Mesenchymal stem cell (in vitro differentiated cells and primary cell): ENCODE measurements at regions not wholly inside any gene's neighbourhood (a gene's known extent, or its start where the extent isn't known, plus 50 kb on each side); places are given as distances from the start of the nearest gene placed in this dataset.

Experiments
- DNase-seq: peaks from one replicate; pipeline ENCODE4 v3.0.0-alpha.2; 2013
- H2AFZ ChIP-seq: one replicate; pipeline ENCODE4 v1.6.1; 2013; ENCODE audit warnings: low read depth, mild to moderate bottlenecking, control low read depth, inconsistent platforms, low read length, moderate library complexity
- H2AK5ac ChIP-seq: 2 replicates; pipeline ENCODE4 v1.6.1; 2013; ENCODE audit warnings: low read length, moderate library complexity, mild to moderate bottlenecking, inconsistent platforms; ENCODE audit not compliant: severe bottlenecking
- H2BK120ac ChIP-seq: one replicate; pipeline ENCODE4 v1.6.1; 2013; ENCODE audit warnings: low read depth, mild to moderate bottlenecking, inconsistent platforms, low read length, moderate library complexity
- H2BK12ac ChIP-seq, 2 experiments: one replicate each; pipeline ENCODE4 v1.6.1; 2013; ENCODE audit warnings: inconsistent platforms in 2 of 2, low read length in 2 of 2, mild to moderate bottlenecking in 2 of 2, moderate library complexity in 2 of 2, control low read depth in 1 of 2
- H2BK15ac ChIP-seq: one replicate; pipeline ENCODE4 v1.6.1; 2013; ENCODE audit warnings: mild to moderate bottlenecking, low read depth, inconsistent platforms; ENCODE audit not compliant: poor library complexity, severe bottlenecking
- H2BK5ac ChIP-seq: 2 replicates; pipeline ENCODE4 v1.6.1; 2013; ENCODE audit warnings: low read depth, mild to moderate bottlenecking, low read length, control low read depth, inconsistent platforms; ENCODE audit not compliant: poor library complexity, severe bottlenecking
- H3K14ac ChIP-seq, 2 experiments: one replicate each; pipeline ENCODE4 v1.6.1; 2013; ENCODE audit warnings: inconsistent platforms in 2 of 2, low read length in 2 of 2, control low read depth in 1 of 2, mild to moderate bottlenecking in 1 of 2, moderate library complexity in 1 of 2
- H3K18ac ChIP-seq, 2 experiments: one replicate each; pipeline ENCODE4 v1.6.1; 2013; ENCODE audit warnings: inconsistent platforms in 2 of 2, low read length in 2 of 2, control low read depth in 1 of 2, low read depth in 1 of 2, mild to moderate bottlenecking in 1 of 2
- H3K23ac ChIP-seq, 2 experiments: one replicate each; pipeline ENCODE4 v1.6.1; 2013; ENCODE audit warnings: inconsistent platforms in 2 of 2, low read length in 2 of 2, mild to moderate bottlenecking in 2 of 2, moderate library complexity in 2 of 2, control low read depth in 1 of 2
- H3K27ac ChIP-seq: 2 replicates; pipeline ENCODE4 v1.5.1; 2013; ENCODE audit warnings: mild to moderate bottlenecking, moderate library complexity, low read length, control low read depth, inconsistent platforms; ENCODE audit not compliant: poor library complexity, severe bottlenecking
- H3K27me3 ChIP-seq, 2 experiments: 2 replicates each; pipeline versions ENCODE4 v1.6.1 to v1.7.0; 2013; ENCODE audit warnings: low read length in 2 of 2, mild to moderate bottlenecking in 2 of 2, moderate library complexity in 2 of 2, control low read depth in 1 of 2, inconsistent platforms in 1 of 2; ENCODE audit not compliant: control insufficient read depth in 1 of 2, insufficient read depth in 1 of 2
- H3K36me3 ChIP-seq, 2 experiments: 2 replicates each; pipeline versions ENCODE4 v1.6.1 to v1.7.0; 2013; ENCODE audit warnings: low read length in 2 of 2, control low read depth in 1 of 2, inconsistent platforms in 1 of 2, low read depth in 1 of 2, mild to moderate bottlenecking in 1 of 2; ENCODE audit not compliant: insufficient read depth in 2 of 2, control insufficient read depth in 1 of 2
- H3K4ac ChIP-seq, 2 experiments: one replicate each; pipeline ENCODE4 v1.6.1; 2013; ENCODE audit warnings: inconsistent platforms in 2 of 2, low read length in 2 of 2, mild to moderate bottlenecking in 2 of 2, moderate library complexity in 2 of 2, control low read depth in 1 of 2, low read depth in 1 of 2
- H3K4me1 ChIP-seq: 2 replicates; pipeline ENCODE4 v1.6.1; 2013; ENCODE audit warnings: low read depth, low read length, control low read depth; ENCODE audit not compliant: control insufficient read depth, insufficient read depth
- H3K4me2 ChIP-seq: 2 replicates; pipeline ENCODE4 v1.6.1; 2013; ENCODE audit warnings: low read length, mild to moderate bottlenecking, inconsistent platforms; ENCODE audit not compliant: poor library complexity, severe bottlenecking
- H3K4me3 ChIP-seq, 2 experiments: 2 replicates each; pipeline versions ENCODE4 v1.5.1 to v1.7.0; 2013; ENCODE audit warnings: low read length in 2 of 2, mild to moderate bottlenecking in 2 of 2, control low read depth in 1 of 2, low read depth in 1 of 2; ENCODE audit not compliant: insufficient read depth in 1 of 2
- H3K79me1 ChIP-seq: replicated peaks from 2 replicates; pipeline ENCODE4 v1.6.1; 2013; ENCODE audit warnings: mild to moderate bottlenecking, control low read depth, low read length, inconsistent platforms; ENCODE audit not compliant: poor library complexity, severe bottlenecking
- H3K9ac ChIP-seq: 2 replicates; pipeline ENCODE4 v1.7.0; 2013; ENCODE audit warnings: mild to moderate bottlenecking, low read length, moderate library complexity
- H3K9me3 ChIP-seq: 2 replicates; pipeline ENCODE4 v1.7.0; 2013; ENCODE audit warnings: mild to moderate bottlenecking, low read length; ENCODE audit not compliant: control insufficient read depth
- H4K8ac ChIP-seq: one replicate; pipeline ENCODE4 v1.6.1; 2013; ENCODE audit warnings: inconsistent platforms, mild to moderate bottlenecking, low read length, moderate library complexity
- H4K91ac ChIP-seq: one replicate; pipeline ENCODE4 v1.6.1; 2013; ENCODE audit warnings: mild to moderate bottlenecking, low read length, inconsistent platforms
- WGBS: methylation state at CpG from one replicate; pipeline ENCODE4 v1.1.7; 2013; ENCODE audit warnings: mixed read lengths; 5-methylcytosine and 5-hydroxymethylcytosine counted together

GRCh38 chr7:12749746-12750145 is 62.3 kb downstream of the ARL4A start:
- Histone ChIP-seq H3K79me1 (no peaks in the 10 kb centered on the region), H3K4me3 (no peak overlapping the region), H2AK5ac (no peak overlapping the region), H2BK12ac (no peak overlapping the region), H3K14ac (no peak overlapping the region), H3K27me3 (no peaks in the 10 kb centered on the region), H2BK5ac (no peak overlapping the region), H3K4me2 (no peak overlapping the region), H3K23ac (no peak overlapping the region), H3K36me3 (no peaks in the 10 kb centered on the region), H3K18ac (no peak overlapping the region), H4K8ac (no peak overlapping the region), H3K9me3 (no peaks in the 10 kb centered on the region), H3K27ac (no peak overlapping the region), H2AFZ (no peak overlapping the region), H3K4me1 (no peaks in the 10 kb centered on the region), H4K91ac (no peak overlapping the region), H3K4ac (no peak overlapping the region), H3K9ac (no peak overlapping the region), H2BK15ac (no peak overlapping the region), H2BK120ac (no peak overlapping the region)
- WGBS: 100% methylated on average over 2 of the region's 2 CpGs
- DNase-seq: no peak

- Histone ChIP-seq H2BK5ac (no peak overlapping the region), H2AFZ (no peak overlapping the region), H3K4me1 (no peaks in the 10 kb centered on the region), H2BK120ac (no peak overlapping the region), H3K23ac (no peak overlapping the region), H2AK5ac (no peak overlapping the region), H3K27ac (no peak overlapping the region), H2BK12ac (no peak overlapping the region), H4K91ac (no peak overlapping the region), H3K36me3 (no peaks in the 10 kb centered on the region), H3K14ac (no peak overlapping the region), H3K4me3 (no peak overlapping the region), H3K9me3 (no peaks in the 10 kb centered on the region), H3K18ac (no peak overlapping the region), H4K8ac (no peak overlapping the region), H2BK15ac (no peak overlapping the region), H3K4ac (no peak overlapping the region), H3K27me3 (no peaks in the 10 kb centered on the region), H3K9ac (no peak overlapping the region), H3K79me1 (no peaks in the 10 kb centered on the region), H3K4me2 (no peak overlapping the region)
- DNase-seq: no peak
- no CpG with 5 or more reads among the region's 3 CpGs for WGBS
Observed at GRCh38 chr7:12751764-12752163, 64.3 kb downstream of the ARL4A start.

GRCh38 chr7:12754179-12754578 is 66.7 kb downstream of the ARL4A start:
- Histone ChIP-seq H2BK12ac (no peak overlapping the region), H2BK5ac (no peak overlapping the region), H2AFZ (no peak overlapping the region), H4K8ac (no peak overlapping the region), H2AK5ac (no peak overlapping the region), H3K79me1 (no peaks in the 10 kb centered on the region), H3K18ac (no peak overlapping the region), H3K4me3 (no peak overlapping the region), H3K14ac (no peak overlapping the region), H3K27ac (no peak overlapping the region), H3K4ac (no peak overlapping the region), H3K4me2 (no peak overlapping the region), H3K27me3 (no peaks in the 10 kb centered on the region), H3K36me3 (no peaks in the 10 kb centered on the region), H3K23ac (no peak overlapping the region), H3K9ac (no peak overlapping the region), H3K9me3 (no peaks in the 10 kb centered on the region), H4K91ac (no peak overlapping the region), H3K4me1 (no peaks in the 10 kb centered on the region), H2BK15ac (no peak overlapping the region), H2BK120ac (no peak overlapping the region)
- DNase-seq: no peak
- 84% methylated on average over 3 of the region's 3 CpGs for WGBS

DNA sequence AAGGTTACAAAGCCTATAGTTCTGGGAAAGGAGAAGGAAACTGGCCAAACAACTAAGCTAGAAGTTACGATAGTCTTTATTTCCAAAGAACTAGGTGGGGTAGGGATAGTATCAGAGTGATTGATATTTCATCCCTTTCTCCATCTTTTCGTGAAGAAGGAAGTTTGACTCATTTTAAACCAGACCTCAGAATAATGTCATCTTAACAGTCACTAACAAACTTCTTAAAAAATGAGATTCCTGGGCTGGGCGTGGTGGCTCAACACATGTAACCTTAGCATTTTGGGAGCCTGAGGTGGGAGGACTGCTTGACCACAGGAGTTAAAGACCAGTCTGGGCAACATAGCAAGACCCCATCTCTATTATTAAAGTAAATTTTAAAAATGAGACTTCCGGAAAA is 69.4 kb downstream of the ARL4A start:
- H2AK5ac ChIP-seq: no peak overlapping the region
- no peak overlapping the region for H2BK120ac ChIP-seq
- no peak overlapping the region for H3K4ac ChIP-seq
- no peaks in the 10 kb centered on the region for H3K4me1 ChIP-seq
- H3K14ac ChIP-seq: no peak overlapping the region
- H3K9ac ChIP-seq: no peak overlapping the region
- no peaks in the 10 kb centered on the region for H3K9me3 ChIP-seq
- H2BK12ac ChIP-seq: no peak overlapping the region
- H3K27ac ChIP-seq: no peak overlapping the region
- no peak overlapping the region for H3K18ac ChIP-seq
- no peaks in the 10 kb centered on the region for H3K36me3 ChIP-seq
- no peak overlapping the region for H2AFZ ChIP-seq
- no peaks in the 10 kb centered on the region for H3K27me3 ChIP-seq
- DNase-seq: no peak
- no peaks in the 10 kb centered on the region for H3K79me1 ChIP-seq
- H3K4me3 ChIP-seq: no peak overlapping the region
- H4K91ac ChIP-seq: no peak overlapping the region
- 100% methylated on average over 1 of the region's 4 CpGs for WGBS
- no peak overlapping the region for H3K23ac ChIP-seq
- H3K4me2 ChIP-seq: no peak overlapping the region
- no peak overlapping the region for H2BK15ac ChIP-seq
- no peak overlapping the region for H4K8ac ChIP-seq
- no peak overlapping the region for H2BK5ac ChIP-seq
